GM12878 (cell line): ENCODE measurements at regions not wholly inside any gene's neighbourhood (a gene's known extent, or its start where the extent isn't known, plus 50 kb on each side); places are given as distances from the start of the nearest gene placed in this dataset.

Experiments
- ATF2 ChIP-seq: IDR thresholded peaks from 2 replicates; pipeline ENCODE4 v1.6.1; 2012; ENCODE audit warnings: low read length, inconsistent platforms
- BCL3 ChIP-seq: IDR thresholded peaks from 2 replicates; pipeline ENCODE4 v1.6.1; 2011; ENCODE audit warnings: borderline replicate concordance, low read depth, mild to moderate bottlenecking, moderate library complexity, low read length; ENCODE audit not compliant: insufficient read depth, poor library complexity, severe bottlenecking
- CBFB ChIP-seq: IDR thresholded peaks from 2 replicates; pipeline ENCODE4 v1.6.1; 2016; ENCODE audit warnings: antibody characterized with exemption, low read depth
- CBX5 ChIP-seq: sonication (generic); IDR thresholded peaks from 2 replicates; pipeline ENCODE4 v1.6.1; 2016; ENCODE audit warnings: low read depth, moderate library complexity, mild to moderate bottlenecking, inconsistent platforms
- CHD4 ChIP-seq: fragments of 200-600 bp; sonication (generic); IDR thresholded peaks from 2 replicates; pipeline ENCODE4 v1.6.1; 2016; ENCODE audit warnings: mild to moderate bottlenecking
- EP300 ChIP-seq, 2 experiments: fragments of 150-350 bp in 1 of 2; IDR thresholded peaks; 2 replicates each; pipeline ENCODE4 v1.6.1; 2011 to 2012; ENCODE audit warnings: low read depth in 2 of 2, low read length in 2 of 2, borderline replicate concordance in 1 of 2, improper control_type of control experiment in 1 of 2, inconsistent platforms in 1 of 2; ENCODE audit not compliant: control insufficient read depth in 1 of 2
- ETV6 ChIP-seq, 2 experiments: fragments of 450-650 bp in 1 of 2; IDR thresholded peaks in 1 of 2; conservative IDR thresholded peaks in 1 of 2; 2 replicates each; pipeline ENCODE4 v1.6.1; 2014; ENCODE audit warnings: antibody characterized with exemption in 1 of 2, borderline replicate concordance in 1 of 2, low read depth in 1 of 2, mild to moderate bottlenecking in 1 of 2, moderate library complexity in 1 of 2
- FOS ChIP-seq: IDR thresholded peaks from 3 replicates; pipeline ENCODE4 v1.6.1; 2011; ENCODE audit warnings: borderline replicate concordance; ENCODE audit not compliant: insufficient read length; ENCODE audit errors: extremely low read depth
- HDGF ChIP-seq: fragments of 450-650 bp; IDR thresholded peaks from 2 replicates; pipeline ENCODE4 v1.6.1; 2016; ENCODE audit warnings: antibody characterized with exemption
- IKZF2 ChIP-seq, 2 experiments: fragments of 450-650 bp; IDR thresholded peaks; 2 replicates each; pipeline ENCODE4 v1.6.1; 2017; ENCODE audit warnings: mild to moderate bottlenecking in 2 of 2, moderate library complexity in 2 of 2
- NFIC ChIP-seq: IDR thresholded peaks from 2 replicates; pipeline ENCODE4 v1.6.1; 2012; ENCODE audit warnings: low read depth, mild to moderate bottlenecking, inconsistent platforms, low read length, moderate library complexity
- NR2C2 ChIP-seq: IDR thresholded peaks from 2 replicates; pipeline ENCODE4 v1.6.1; 2011; ENCODE audit warnings: borderline replicate concordance, low read depth; ENCODE audit not compliant: control insufficient read depth, insufficient read length
- POLR2AphosphoS2 ChIP-seq: IDR thresholded peaks from 2 replicates; pipeline ENCODE4 v1.6.1; 2011; ENCODE audit warnings: low read depth, mild to moderate bottlenecking, low read length, improper control_type of control experiment, moderate library complexity
- POLR2AphosphoS5 ChIP-seq: IDR thresholded peaks from 2 replicates; pipeline ENCODE4 v1.6.1; 2011; ENCODE audit warnings: mild to moderate bottlenecking, low read length, inconsistent platforms
- RB1 ChIP-seq: fragments of 450-650 bp; formaldehyde crosslinking; IDR thresholded peaks from 2 replicates; pipeline ENCODE4 v1.6.1; 2017; ENCODE audit warnings: mild to moderate bottlenecking, borderline replicate concordance
- TF ChIP-seq, protein P1 (sequence below): fragments of 450-650 bp; conservative IDR thresholded peaks from 2 replicates; pipeline ENCODE4 v1.6.1; 2017; ENCODE audit warnings: mild to moderate bottlenecking, moderate library complexity
- TF ChIP-seq, protein P2 (sequence below): fragments of 450-650 bp; IDR thresholded peaks from 2 replicates; pipeline ENCODE4 v1.6.1; 2016; ENCODE audit warnings: mild to moderate bottlenecking, moderate library complexity, borderline replicate concordance

DNA sequence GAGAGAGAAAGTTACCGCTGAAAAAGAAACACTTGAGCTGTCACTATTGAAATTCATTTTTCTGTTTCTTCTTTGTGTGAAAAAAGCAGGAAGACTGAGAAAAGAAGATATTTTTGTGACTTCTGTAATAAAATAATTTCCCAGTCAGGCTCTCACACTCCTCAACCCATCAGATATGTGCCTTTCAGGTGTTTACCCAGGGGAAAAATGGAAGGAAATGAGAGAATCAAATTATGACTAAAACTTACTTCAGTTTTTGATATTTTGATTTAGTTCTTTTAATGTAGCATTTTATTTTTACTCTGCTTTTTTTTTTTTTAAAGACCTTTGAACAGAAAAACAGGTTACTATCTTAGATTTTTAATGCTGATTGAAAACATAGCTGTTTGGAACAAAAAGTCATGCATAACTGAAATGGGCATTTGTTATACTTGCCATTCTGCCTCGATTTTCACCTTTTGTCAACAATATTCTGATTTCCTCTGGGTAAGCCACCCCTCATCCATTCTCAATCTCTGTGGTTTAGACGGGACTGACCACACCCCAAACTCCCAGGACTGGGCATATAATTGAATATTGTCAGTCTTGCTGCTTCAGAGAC is 133.2 kb upstream of the KRR1 start (continued):
- TF ChIP-seq, protein P1, sequence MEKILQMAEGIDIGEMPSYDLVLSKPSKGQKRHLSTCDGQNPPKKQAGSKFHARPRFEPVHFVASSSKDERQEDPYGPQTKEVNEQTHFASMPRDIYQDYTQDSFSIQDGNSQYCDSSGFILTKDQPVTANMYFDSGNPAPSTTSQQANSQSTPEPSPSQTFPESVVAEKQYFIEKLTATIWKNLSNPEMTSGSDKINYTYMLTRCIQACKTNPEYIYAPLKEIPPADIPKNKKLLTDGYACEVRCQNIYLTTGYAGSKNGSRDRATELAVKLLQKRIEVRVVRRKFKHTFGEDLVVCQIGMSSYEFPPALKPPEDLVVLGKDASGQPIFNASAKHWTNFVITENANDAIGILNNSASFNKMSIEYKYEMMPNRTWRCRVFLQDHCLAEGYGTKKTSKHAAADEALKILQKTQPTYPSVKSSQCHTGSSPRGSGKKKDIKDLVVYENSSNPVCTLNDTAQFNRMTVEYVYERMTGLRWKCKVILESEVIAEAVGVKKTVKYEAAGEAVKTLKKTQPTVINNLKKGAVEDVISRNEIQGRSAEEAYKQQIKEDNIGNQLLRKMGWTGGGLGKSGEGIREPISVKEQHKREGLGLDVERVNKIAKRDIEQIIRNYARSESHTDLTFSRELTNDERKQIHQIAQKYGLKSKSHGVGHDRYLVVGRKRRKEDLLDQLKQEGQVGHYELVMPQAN: no peak
- no peak for TF ChIP-seq EP300 (IDR thresholded peaks at IDR 0.05; ENCODE audit: borderline replicate concordance in 1 of 2, control insufficient read depth in 1 of 2, low read depth in 2 of 2, low read length in 2 of 2)
- TF ChIP-seq RB1: no peak
- TF ChIP-seq, protein P2, sequence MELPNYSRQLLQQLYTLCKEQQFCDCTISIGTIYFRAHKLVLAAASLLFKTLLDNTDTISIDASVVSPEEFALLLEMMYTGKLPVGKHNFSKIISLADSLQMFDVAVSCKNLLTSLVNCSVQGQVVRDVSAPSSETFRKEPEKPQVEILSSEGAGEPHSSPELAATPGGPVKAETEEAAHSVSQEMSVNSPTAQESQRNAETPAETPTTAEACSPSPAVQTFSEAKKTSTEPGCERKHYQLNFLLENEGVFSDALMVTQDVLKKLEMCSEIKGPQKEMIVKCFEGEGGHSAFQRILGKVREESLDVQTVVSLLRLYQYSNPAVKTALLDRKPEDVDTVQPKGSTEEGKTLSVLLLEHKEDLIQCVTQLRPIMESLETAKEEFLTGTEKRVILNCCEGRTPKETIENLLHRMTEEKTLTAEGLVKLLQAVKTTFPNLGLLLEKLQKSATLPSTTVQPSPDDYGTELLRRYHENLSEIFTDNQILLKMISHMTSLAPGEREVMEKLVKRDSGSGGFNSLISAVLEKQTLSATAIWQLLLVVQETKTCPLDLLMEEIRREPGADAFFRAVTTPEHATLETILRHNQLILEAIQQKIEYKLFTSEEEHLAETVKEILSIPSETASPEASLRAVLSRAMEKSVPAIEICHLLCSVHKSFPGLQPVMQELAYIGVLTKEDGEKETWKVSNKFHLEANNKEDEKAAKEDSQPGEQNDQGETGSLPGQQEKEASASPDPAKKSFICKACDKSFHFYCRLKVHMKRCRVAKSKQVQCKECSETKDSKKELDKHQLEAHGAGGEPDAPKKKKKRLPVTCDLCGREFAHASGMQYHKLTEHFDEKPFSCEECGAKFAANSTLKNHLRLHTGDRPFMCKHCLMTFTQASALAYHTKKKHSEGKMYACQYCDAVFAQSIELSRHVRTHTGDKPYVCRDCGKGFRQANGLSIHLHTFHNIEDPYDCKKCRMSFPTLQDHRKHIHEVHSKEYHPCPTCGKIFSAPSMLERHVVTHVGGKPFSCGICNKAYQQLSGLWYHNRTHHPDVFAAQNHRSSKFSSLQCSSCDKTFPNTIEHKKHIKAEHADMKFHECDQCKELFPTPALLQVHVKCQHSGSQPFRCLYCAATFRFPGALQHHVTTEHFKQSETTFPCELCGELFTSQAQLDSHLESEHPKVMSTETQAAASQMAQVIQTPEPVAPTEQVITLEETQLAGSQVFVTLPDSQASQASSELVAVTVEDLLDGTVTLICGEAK: no peak
- no peak for TF ChIP-seq CBFB
- TF ChIP-seq NR2C2: no peak
- peak in 1 of 2 experiments; percentile 20; a peak in 1 of 4 replicates for TF ChIP-seq ETV6 (conservative IDR thresholded peaks at IDR 0.05 in 1 of 2, IDR thresholded peaks at IDR 0.05 in 1 of 2; ENCODE audit: borderline replicate concordance in 1 of 2, low read depth in 1 of 2)
- TF ChIP-seq FOS: no peak
- no peak for TF ChIP-seq CHD4
- TF ChIP-seq HDGF: no peak
- TF ChIP-seq IKZF2 (IDR thresholded peaks at IDR 0.05): 0 out of 4 replicates have a peak, but pooled peaks of 1 of the 2 experiments have one; percentile 27
- TF ChIP-seq POLR2AphosphoS5: no peak
- peak; percentile 60 for TF ChIP-seq BCL3
- no peak for TF ChIP-seq POLR2AphosphoS2
- peak; percentile 68; the same call in 1 of the 2 replicates for TF ChIP-seq ATF2
- TF ChIP-seq CBX5: no peak
- peak; percentile 92 for TF ChIP-seq NFIC
